ENCODE measurements at regions not wholly inside any gene's neighbourhood (a gene's known extent, or its start where the extent isn't known, plus 50 kb on each side); places are given as distances from the start of the nearest gene placed in this dataset.

DNA sequence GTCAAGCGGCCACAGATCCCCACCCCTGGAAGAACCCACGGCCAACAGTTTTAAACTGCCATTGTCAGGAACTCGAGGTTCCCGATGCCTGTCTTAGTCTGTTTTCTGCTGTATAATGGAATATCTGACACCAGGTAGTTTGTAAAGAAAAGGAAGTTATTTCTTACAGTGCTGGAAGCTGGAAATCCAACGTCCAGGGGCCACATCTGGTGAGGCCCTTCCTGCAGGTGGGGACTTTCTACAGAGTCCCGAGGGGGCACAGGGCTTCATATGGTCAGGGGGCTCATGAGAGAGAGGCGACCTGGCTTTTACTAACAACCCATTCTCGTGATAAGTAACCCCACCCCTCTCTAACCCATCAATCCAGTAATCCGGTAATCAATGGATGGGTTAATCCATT, 501.6 kb upstream of the MYT1L start:
- no peak for TF ChIP-seq POLR2A (IDR thresholded peaks at IDR 0.05)
- WGBS, 2 donors = 90 to 91% methylated on average over 9 of the region's 9 CpGs
- H3K36me3 ChIP-seq = no peaks in the 10 kb centered on the region
- no peak overlapping the region for H3K4me3 ChIP-seq (replicated peaks in 1 of 3)
- H3K9me3 ChIP-seq = no peaks in the 10 kb centered on the region
- DNase-seq = no peak
- H3K27me3 ChIP-seq = no peaks in the 10 kb centered on the region
- intact Hi-C loops (cut with DNase I) = no loop called here
- no peak overlapping the region for H3K27ac ChIP-seq
- no peaks in the 10 kb centered on the region for H3K4me1 ChIP-seq

DNA sequence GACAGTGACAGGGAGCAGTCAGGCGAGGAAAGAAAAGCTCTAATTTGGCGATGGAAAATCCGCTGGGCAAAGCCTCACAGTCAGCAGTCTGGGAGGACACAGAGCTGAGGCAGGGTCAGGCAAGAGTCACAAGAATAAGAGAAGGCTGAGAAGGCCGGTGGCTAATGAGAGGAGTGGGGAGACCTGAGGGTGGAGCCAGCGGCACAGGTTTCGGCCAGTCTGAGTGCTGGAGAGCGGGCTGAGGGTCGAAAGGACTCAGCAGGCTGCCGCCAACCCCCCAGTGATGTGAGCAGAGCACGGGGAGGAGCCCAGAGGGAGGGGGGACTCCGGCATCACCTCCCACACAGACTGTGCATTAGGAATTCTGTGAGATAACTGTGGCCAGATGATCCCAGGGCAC, 500.6 kb upstream of the MYT1L start:
- no peaks in the 10 kb centered on the region for H3K9me3 ChIP-seq
- intact Hi-C loops (cut with DNase I) = no loop called here
- H3K4me3 ChIP-seq (replicated peaks in 1 of 3) = no peak overlapping the region
- no peak overlapping the region for H3K27ac ChIP-seq
- DNase-seq = no peak
- WGBS, 2 donors = 38 to 43% methylated on average over 10 to 11 of the region's 11 CpGs
- H3K36me3 ChIP-seq = no peaks in the 10 kb centered on the region
- H3K27me3 ChIP-seq = no peaks in the 10 kb centered on the region
- TF ChIP-seq, protein P1, sequence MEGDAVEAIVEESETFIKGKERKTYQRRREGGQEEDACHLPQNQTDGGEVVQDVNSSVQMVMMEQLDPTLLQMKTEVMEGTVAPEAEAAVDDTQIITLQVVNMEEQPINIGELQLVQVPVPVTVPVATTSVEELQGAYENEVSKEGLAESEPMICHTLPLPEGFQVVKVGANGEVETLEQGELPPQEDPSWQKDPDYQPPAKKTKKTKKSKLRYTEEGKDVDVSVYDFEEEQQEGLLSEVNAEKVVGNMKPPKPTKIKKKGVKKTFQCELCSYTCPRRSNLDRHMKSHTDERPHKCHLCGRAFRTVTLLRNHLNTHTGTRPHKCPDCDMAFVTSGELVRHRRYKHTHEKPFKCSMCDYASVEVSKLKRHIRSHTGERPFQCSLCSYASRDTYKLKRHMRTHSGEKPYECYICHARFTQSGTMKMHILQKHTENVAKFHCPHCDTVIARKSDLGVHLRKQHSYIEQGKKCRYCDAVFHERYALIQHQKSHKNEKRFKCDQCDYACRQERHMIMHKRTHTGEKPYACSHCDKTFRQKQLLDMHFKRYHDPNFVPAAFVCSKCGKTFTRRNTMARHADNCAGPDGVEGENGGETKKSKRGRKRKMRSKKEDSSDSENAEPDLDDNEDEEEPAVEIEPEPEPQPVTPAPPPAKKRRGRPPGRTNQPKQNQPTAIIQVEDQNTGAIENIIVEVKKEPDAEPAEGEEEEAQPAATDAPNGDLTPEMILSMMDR (IDR thresholded peaks at IDR 0.05) = no peak
- no peak for TF ChIP-seq POLR2A (IDR thresholded peaks at IDR 0.05)
- no peaks in the 10 kb centered on the region for H3K4me1 ChIP-seq

DNA sequence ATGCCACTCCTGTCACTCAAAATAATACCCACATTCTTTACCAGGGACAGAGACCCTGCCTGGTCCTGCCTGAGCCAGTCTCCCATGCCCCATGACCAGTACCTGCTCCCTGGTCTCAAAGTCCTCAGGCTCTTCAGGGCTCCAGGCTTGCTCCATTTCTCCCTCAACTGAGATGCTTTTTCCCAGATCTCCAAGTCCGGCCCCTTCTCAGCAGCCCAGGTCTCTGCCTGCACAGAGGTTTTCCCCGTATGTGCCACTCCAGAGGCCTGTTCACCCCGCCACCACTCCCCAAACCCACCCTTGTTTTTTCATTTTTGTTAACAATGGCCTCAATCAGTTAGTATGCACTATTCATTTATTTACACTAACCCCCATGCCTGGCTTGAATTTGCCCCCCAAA, 499.5 kb upstream of the MYT1L start:
- intact Hi-C loops (cut with DNase I) = no loop called here
- Histone ChIP-seq H3K4me1 (no peaks in the 10 kb centered on the region), H3K36me3 (no peaks in the 10 kb centered on the region), H3K27me3 (no peaks in the 10 kb centered on the region), H3K9me3 (no peaks in the 10 kb centered on the region), H3K4me3 (replicated peaks in 1 of 3) (no peak overlapping the region), H3K27ac (no peak overlapping the region)
- no peak for DNase-seq
- 92 to 95% methylated on average over 3 of the region's 3 CpGs for WGBS, 2 donors
- no peak for TF ChIP-seq POLR2A (IDR thresholded peaks at IDR 0.05)
- TF ChIP-seq, protein P1 (IDR thresholded peaks at IDR 0.05) = no peak

DNA sequence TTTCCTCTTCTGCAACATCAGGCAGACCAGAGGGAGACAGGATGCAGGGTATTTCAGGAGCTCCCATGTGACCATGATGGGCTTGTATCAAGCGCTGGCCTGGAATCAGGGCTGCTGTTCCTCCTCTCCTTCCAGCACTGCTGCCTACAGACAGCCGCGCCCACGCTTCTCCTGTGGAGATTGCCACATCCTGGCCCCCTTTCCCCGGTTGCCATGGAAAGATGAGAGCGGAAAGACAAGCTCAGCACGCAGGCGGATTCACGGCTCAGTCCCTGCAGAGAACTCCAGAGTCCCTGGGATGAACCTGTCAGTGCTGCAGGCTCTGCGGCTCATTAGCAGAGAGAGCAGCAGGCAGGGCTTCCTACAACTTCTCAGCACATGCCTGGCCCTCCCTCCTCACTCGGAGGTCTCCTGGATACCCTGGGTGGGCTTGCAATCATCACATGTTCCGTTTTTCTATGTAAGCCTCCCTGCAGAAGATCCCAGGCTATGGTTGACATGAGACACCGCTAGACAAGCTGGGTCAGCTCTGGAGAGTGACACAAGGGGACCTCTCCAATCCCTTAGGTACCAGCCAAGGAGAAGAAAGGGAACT, 497.8 kb upstream of the MYT1L start:
- intact Hi-C loops (cut with DNase I) = no loop called here
- Histone ChIP-seq H3K27me3 (no peaks in the 10 kb centered on the region), H3K4me3 (replicated peaks in 1 of 3) (no peak overlapping the region), H3K27ac (no peak overlapping the region), H3K36me3 (no peaks in the 10 kb centered on the region), H3K9me3 (no peaks in the 10 kb centered on the region), H3K4me1 (no peaks in the 10 kb centered on the region)
- WGBS, 2 donors = 66 to 76% methylated on average over 9 to 13 of the region's 13 CpGs
- no peak for TF ChIP-seq POLR2A (IDR thresholded peaks at IDR 0.05)
- DNase-seq = no peak

DNA sequence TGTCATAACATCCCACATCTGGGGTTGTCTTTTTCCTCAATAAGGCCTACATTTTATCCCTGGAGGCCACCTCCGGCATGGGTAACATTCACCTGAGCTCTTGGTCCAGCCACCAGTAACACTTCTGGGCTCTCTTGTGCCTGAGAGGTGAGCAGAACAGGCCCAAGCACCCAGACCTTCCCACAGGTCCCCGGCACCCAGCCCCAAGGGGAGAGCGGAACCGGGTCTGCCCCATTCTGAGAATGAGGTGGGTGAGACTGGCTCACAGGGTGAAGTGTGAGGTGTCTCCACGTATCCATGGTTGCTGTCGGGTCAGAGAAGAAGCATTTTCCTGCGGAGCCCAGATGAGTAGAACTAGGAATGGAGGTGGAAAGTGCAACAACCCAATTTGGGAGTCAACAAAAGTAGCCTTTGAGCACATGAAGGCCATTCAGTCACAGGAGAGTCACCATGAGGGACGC, 496.7 kb upstream of the MYT1L start:
- Histone ChIP-seq H3K9me3 (no peaks in the 10 kb centered on the region), H3K4me3 (replicated peaks in 1 of 3) (no peak overlapping the region), H3K4me1 (no peaks in the 10 kb centered on the region), H3K27me3 (no peaks in the 10 kb centered on the region), H3K36me3 (no peaks in the 10 kb centered on the region), H3K27ac (no peak overlapping the region)
- intact Hi-C loops (cut with DNase I) = no loop called here
- TF ChIP-seq, protein P1 (IDR thresholded peaks at IDR 0.05) = no peak
- no peak for TF ChIP-seq POLR2A (IDR thresholded peaks at IDR 0.05)
- 90 to 93% methylated on average over 8 of the region's 8 CpGs for WGBS, 2 donors
- DNase-seq = no peak

DNA sequence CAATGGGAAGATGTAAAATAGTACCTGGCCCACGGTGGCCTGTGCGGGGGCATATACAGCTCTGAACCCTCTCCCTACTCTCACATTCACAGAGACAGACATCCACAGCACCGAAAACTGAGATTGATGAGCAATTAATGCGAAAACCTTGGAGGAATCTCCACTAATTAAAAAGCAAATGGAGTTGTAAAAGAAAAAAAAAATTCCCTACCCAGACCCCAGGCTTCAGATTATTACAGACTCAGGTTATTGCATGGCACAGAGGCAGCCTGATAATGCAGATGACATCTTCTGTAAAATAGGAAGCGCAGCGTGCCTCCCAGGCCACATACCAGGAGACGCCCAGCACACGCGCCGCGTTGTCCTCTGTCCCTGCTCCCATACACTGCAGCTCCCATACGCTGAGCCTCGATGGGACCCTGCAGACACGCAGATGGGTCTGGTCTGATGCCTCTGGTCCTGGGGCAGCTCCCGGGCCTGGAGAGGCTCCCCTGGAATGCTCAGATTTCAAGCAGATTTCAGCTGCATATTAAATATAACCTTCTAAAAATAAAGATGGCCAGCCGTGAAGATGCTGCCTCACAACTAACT, 496.1 kb upstream of the MYT1L start:
- DNase-seq = no peak
- 86 to 89% methylated on average over 16 of the region's 16 CpGs for WGBS, 2 donors
- TF ChIP-seq, protein P1 (IDR thresholded peaks at IDR 0.05) = no peak
- no peak for TF ChIP-seq POLR2A (IDR thresholded peaks at IDR 0.05)
- Histone ChIP-seq H3K36me3 (no peaks in the 10 kb centered on the region), H3K4me1 (no peaks in the 10 kb centered on the region), H3K4me3 (replicated peaks in 1 of 3) (no peak overlapping the region), H3K27ac (no peak overlapping the region), H3K9me3 (no peaks in the 10 kb centered on the region), H3K27me3 (no peaks in the 10 kb centered on the region)
- intact Hi-C loops (cut with DNase I) = no loop called here

Data from thyroid gland (tissue), 4 donors.